LNCAP (cell line): ENCODE measurements at regions not wholly inside any gene's neighbourhood (a gene's known extent, or its start where the extent isn't known, plus 50 kb on each side); places are given as distances from the start of the nearest gene placed in this dataset.

Source experiments
- CTCF ChIP-seq: fragments of 450-650 bp; IDR thresholded peaks from 2 replicates; pipeline ENCODE4 v1.5.1; 2017; ENCODE audit warnings: mild to moderate bottlenecking

DNA sequence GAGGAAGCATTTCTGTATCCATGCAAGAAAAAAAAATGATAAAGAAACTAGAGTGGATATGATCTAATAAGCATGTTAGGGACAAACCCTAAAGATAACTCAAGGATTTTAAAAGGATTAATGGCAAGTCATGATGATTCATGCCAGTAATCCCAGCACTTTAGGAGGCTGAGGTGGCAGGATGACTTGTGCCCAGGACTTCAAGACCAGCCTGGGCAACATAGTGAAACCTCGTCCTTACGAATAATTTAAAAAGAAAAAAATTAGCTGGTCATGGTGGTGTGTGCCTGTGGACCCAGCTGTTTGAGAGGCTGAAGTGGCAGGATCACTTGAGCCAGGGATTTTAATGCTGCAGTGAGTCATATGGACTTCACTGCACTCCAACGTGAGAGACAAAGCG lies 145.5 kb upstream of the BLID start:
- TF ChIP-seq CTCF = no peak

DNA sequence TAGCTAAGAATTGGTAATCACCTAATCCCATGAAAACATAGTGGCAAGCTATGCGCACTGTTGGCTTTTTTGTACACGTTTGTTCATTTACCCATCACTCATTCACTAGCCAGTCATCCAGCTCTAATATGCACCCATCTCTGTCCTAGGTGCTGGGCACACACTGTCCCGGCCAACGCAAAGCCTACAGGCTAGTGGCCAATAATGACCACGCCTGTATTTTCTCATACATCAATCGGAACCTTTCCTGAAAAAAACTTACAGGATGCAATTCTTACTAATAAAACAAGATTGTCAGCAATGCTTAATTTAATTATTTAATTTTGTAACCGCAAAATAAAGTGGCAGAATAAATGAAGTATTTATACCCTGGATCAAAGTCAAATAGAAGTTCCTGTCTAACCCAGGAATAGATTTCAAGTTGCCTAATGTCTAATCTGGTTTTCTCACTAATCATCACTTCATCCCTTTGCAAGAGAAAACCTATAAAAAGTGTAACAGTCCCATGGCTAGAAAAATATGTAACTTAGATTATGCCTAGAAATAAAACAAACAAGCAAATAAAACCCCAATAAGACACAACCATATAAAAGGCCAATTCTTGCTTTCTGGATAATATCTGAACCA lies 143.3 kb upstream of the BLID start:
- TF ChIP-seq CTCF = no peak

- no peak for TF ChIP-seq CTCF
Measured at GRCh38 chr11:122258446-122259194, 142.6 kb upstream of the BLID start.

DNA sequence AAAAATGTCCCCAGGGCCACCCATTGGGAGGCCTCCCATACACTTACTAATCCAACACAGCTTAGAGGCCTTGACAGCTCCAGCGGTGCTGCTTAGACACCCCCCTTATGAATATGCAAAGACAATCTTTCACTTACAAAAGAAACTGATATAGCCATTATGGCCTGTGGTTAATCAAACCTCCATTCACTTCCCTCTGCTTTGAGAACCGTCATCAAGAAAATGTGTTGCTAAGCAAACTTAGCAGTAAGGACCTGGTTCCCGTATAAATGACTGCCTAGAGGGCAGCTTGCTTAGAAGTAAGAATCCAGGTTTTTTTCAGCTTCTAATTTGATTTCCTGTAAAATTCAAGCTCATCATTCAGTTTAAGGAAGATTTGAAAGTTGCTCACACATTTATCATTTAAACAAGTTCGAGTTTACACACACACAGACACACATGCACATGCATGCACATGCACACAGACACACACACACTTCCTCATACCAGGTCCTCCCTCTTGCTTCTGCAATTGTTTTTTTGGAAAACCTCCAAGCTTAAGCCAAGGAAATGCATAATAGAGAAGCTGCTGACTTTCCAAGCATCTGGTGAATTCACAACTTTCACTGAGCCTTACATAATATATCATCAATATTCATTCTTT lies 137.7 kb upstream of the BLID start:
- no peak for TF ChIP-seq CTCF

DNA sequence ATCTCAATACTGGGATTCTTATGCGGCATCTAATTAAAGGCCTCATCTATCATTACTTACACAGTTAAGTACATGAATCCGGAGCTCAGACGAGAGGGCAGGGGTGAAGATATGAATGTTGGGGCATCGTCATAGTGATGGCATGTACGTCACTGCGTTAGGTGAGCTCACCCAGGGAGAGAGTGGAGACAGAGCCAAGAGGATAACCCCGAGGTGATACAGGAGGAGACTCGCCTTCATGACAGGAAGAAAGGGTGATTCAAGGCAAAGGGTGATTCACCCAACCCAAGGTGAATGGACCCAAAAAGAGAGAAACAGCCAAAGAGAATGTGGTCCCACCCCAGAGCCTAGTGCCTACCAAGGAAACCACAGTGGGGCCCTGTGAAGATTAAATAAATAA lies 132.9 kb upstream of the BLID start:
- TF ChIP-seq CTCF = no peak

- no peak for TF ChIP-seq CTCF
Measured at GRCh38 chr11:122248131-122248530, 132.1 kb upstream of the BLID start.

DNA sequence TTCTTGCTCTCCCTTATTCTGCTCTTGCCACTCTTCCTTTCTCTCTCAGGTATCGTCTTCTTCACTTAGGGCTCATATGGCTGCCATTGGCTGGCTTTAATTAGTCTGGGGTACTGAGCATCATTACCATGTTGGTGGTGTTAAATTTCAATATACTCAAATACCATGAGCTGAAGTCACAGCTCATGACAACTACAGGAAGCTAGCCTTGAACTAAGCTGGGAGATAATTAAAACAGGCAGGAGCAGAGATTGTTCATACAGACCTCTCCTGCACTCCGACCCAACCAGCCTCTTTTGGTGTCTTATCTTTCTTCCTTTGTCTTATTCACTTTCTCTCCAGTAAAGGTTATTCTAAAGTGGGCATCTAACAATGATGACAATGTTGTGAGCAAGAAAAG lies 130.9 kb upstream of the BLID start:
- TF ChIP-seq CTCF = no peak
